ENCODE measurements at regions not wholly inside any gene's neighbourhood (a gene's known extent, or its start where the extent isn't known, plus 50 kb on each side); places are given as distances from the start of the nearest gene placed in this dataset.

GRCh38 chr2:117536139-117536538, 278.4 kb upstream of the DDX18 start:
- Histone ChIP-seq H3K4me1 (ENCODE audit: control insufficient read depth, insufficient read depth, low read length, poor library complexity, severe bottlenecking) (no peaks in the 10 kb centered on the region), H3K27ac (ENCODE audit: insufficient read depth, low read length, poor library complexity, severe bottlenecking) (no peak overlapping the region), H3K36me3 (ENCODE audit: control insufficient read depth, insufficient read depth, low read length) (no peaks in the 10 kb centered on the region), H3K27me3 (ENCODE audit: control insufficient read depth, insufficient read depth, low read length) (no peaks in the 10 kb centered on the region), H3K9me3 (ENCODE audit: control insufficient read depth in 2 of 2, low read length in 2 of 2) (no peaks in the 10 kb centered on the region), H3K4me3 (ENCODE audit: low read depth, low read length) (no peak overlapping the region)
- ATAC-seq (ENCODE audit: low read depth in 2 of 2) (no peak), DNase-seq (no peak)
- Mint-ChIP-seq H3K36me3 (no peaks in the 10 kb centered on the region), H3K4me1 (no peaks in the 10 kb centered on the region), H3K9me3 (peaks cover 0 to 8% (median 2%) of the 10 kb centered on the region in 7 donors), H3K27me3 (no peaks in the 10 kb centered on the region), H3K27ac (no peak overlapping the region), H3K4me3 (no peak overlapping the region)

GRCh38 chr2:117537032-117537431, 277.5 kb upstream of the DDX18 start:
- H3K4me3 ChIP-seq (ENCODE audit: low read depth, low read length) = no peak overlapping the region
- no peak for DNase-seq
- H3K4me3 Mint-ChIP-seq = no peak overlapping the region
- H3K27me3 ChIP-seq (ENCODE audit: control insufficient read depth, insufficient read depth, low read length) = no peaks in the 10 kb centered on the region
- no peaks in the 10 kb centered on the region for H3K9me3 ChIP-seq (ENCODE audit: control insufficient read depth in 2 of 2, low read length in 2 of 2)
- H3K27ac Mint-ChIP-seq = no peak overlapping the region
- no peaks in the 10 kb centered on the region for H3K36me3 ChIP-seq (ENCODE audit: control insufficient read depth, insufficient read depth, low read length)
- no peaks in the 10 kb centered on the region for H3K4me1 ChIP-seq (ENCODE audit: control insufficient read depth, insufficient read depth, low read length, poor library complexity, severe bottlenecking)
- H3K27me3 Mint-ChIP-seq = no peaks in the 10 kb centered on the region
- no peak overlapping the region for H3K27ac ChIP-seq (ENCODE audit: insufficient read depth, low read length, poor library complexity, severe bottlenecking)
- no peaks in the 10 kb centered on the region for H3K36me3 Mint-ChIP-seq
- peaks cover 0 to 8% (median 2%) of the 10 kb centered on the region in 7 donors for H3K9me3 Mint-ChIP-seq
- no peaks in the 10 kb centered on the region for H3K4me1 Mint-ChIP-seq
- ATAC-seq (ENCODE audit: low read depth in 2 of 2) = no peak

GRCh38 chr2:117551858-117552257, 262.6 kb upstream of the DDX18 start:
- no peaks in the 10 kb centered on the region for H3K36me3 Mint-ChIP-seq
- DNase-seq (no peak), ATAC-seq (ENCODE audit: low read depth in 2 of 2) (no peak)
- H3K9me3 ChIP-seq (ENCODE audit: control insufficient read depth in 2 of 2, low read length in 2 of 2) = no peaks in the 10 kb centered on the region
- no peaks in the 10 kb centered on the region for H3K4me1 ChIP-seq (ENCODE audit: control insufficient read depth, insufficient read depth, low read length, poor library complexity, severe bottlenecking)
- H3K4me1 Mint-ChIP-seq = no peaks in the 10 kb centered on the region
- peaks cover 0 to 5% (median 2%) of the 10 kb centered on the region in 7 donors for H3K9me3 Mint-ChIP-seq
- H3K4me3 ChIP-seq (ENCODE audit: low read depth, low read length) = no peak overlapping the region
- no peak overlapping the region for H3K4me3 Mint-ChIP-seq
- H3K27me3 ChIP-seq (ENCODE audit: control insufficient read depth, insufficient read depth, low read length) = no peaks in the 10 kb centered on the region
- H3K27me3 Mint-ChIP-seq = no peaks in the 10 kb centered on the region
- no peak overlapping the region for H3K27ac Mint-ChIP-seq
- no peak overlapping the region for H3K27ac ChIP-seq (ENCODE audit: insufficient read depth, low read length, poor library complexity, severe bottlenecking)
- no peaks in the 10 kb centered on the region for H3K36me3 ChIP-seq (ENCODE audit: control insufficient read depth, insufficient read depth, low read length)

GRCh38 chr2:117553448-117553847, 261.0 kb upstream of the DDX18 start:
- Mint-ChIP-seq H3K9me3 (peaks cover 0 to 5% (median 2%) of the 10 kb centered on the region in 7 donors), H3K4me3 (no peak overlapping the region), H3K27me3 (no peaks in the 10 kb centered on the region), H3K36me3 (no peaks in the 10 kb centered on the region), H3K27ac (no peak overlapping the region), H3K4me1 (no peaks in the 10 kb centered on the region)
- Histone ChIP-seq H3K9me3 (ENCODE audit: control insufficient read depth in 2 of 2, low read length in 2 of 2) (no peaks in the 10 kb centered on the region), H3K27ac (ENCODE audit: insufficient read depth, low read length, poor library complexity, severe bottlenecking) (no peak overlapping the region), H3K4me1 (ENCODE audit: control insufficient read depth, insufficient read depth, low read length, poor library complexity, severe bottlenecking) (no peaks in the 10 kb centered on the region), H3K4me3 (ENCODE audit: low read depth, low read length) (no peak overlapping the region), H3K27me3 (ENCODE audit: control insufficient read depth, insufficient read depth, low read length) (no peaks in the 10 kb centered on the region), H3K36me3 (ENCODE audit: control insufficient read depth, insufficient read depth, low read length) (no peaks in the 10 kb centered on the region)
- DNase-seq = no peak
- no peak for ATAC-seq (ENCODE audit: low read depth in 2 of 2)

GRCh38 chr2:117555965-117556364, 258.5 kb upstream of the DDX18 start:
- H3K27me3 Mint-ChIP-seq = no peaks in the 10 kb centered on the region
- DNase-seq = no peak
- Histone ChIP-seq H3K4me1 (ENCODE audit: control insufficient read depth, insufficient read depth, low read length, poor library complexity, severe bottlenecking) (no peaks in the 10 kb centered on the region), H3K27ac (ENCODE audit: insufficient read depth, low read length, poor library complexity, severe bottlenecking) (no peak overlapping the region), H3K36me3 (ENCODE audit: control insufficient read depth, insufficient read depth, low read length) (no peaks in the 10 kb centered on the region), H3K9me3 (ENCODE audit: control insufficient read depth in 2 of 2, low read length in 2 of 2) (no peaks in the 10 kb centered on the region), H3K27me3 (ENCODE audit: control insufficient read depth, insufficient read depth, low read length) (no peaks in the 10 kb centered on the region), H3K4me3 (ENCODE audit: low read depth, low read length) (no peak overlapping the region)
- no peaks in the 10 kb centered on the region for H3K4me1 Mint-ChIP-seq
- no peaks in the 10 kb centered on the region for H3K36me3 Mint-ChIP-seq
- H3K27ac Mint-ChIP-seq = no peak overlapping the region
- H3K4me3 Mint-ChIP-seq = no peak overlapping the region
- H3K9me3 Mint-ChIP-seq = peaks cover 0 to 3% (median 0%) of the 10 kb centered on the region in 7 donors
- no peak for ATAC-seq (ENCODE audit: low read depth in 2 of 2)

- no peaks in the 10 kb centered on the region for H3K36me3 Mint-ChIP-seq
- DNase-seq (no peak), ATAC-seq (ENCODE audit: low read depth in 2 of 2) (no peak)
- H3K9me3 Mint-ChIP-seq = peaks cover 0 to 3% (median 0%) of the 10 kb centered on the region in 7 donors
- Histone ChIP-seq H3K9me3 (ENCODE audit: control insufficient read depth in 2 of 2, low read length in 2 of 2) (no peaks in the 10 kb centered on the region), H3K4me3 (ENCODE audit: low read depth, low read length) (no peak overlapping the region), H3K4me1 (ENCODE audit: control insufficient read depth, insufficient read depth, low read length, poor library complexity, severe bottlenecking) (no peaks in the 10 kb centered on the region), H3K27me3 (ENCODE audit: control insufficient read depth, insufficient read depth, low read length) (no peaks in the 10 kb centered on the region), H3K36me3 (ENCODE audit: control insufficient read depth, insufficient read depth, low read length) (no peaks in the 10 kb centered on the region), H3K27ac (ENCODE audit: insufficient read depth, low read length, poor library complexity, severe bottlenecking) (no peak overlapping the region)
- no peak overlapping the region for H3K27ac Mint-ChIP-seq
- no peak overlapping the region for H3K4me3 Mint-ChIP-seq
- no peaks in the 10 kb centered on the region for H3K4me1 Mint-ChIP-seq
- H3K27me3 Mint-ChIP-seq = no peaks in the 10 kb centered on the region
These were observed 256.9 kb upstream of the DDX18 start for GRCh38 chr2:117557626-117558025.

- DNase-seq (no peak), ATAC-seq (ENCODE audit: low read depth in 2 of 2) (no peak)
- H3K36me3 ChIP-seq (ENCODE audit: control insufficient read depth, insufficient read depth, low read length) = no peaks in the 10 kb centered on the region
- peaks cover 0 to 3% of the 10 kb centered on the region in 2 experiments for H3K9me3 ChIP-seq (ENCODE audit: control insufficient read depth in 2 of 2, low read length in 2 of 2)
- Mint-ChIP-seq H3K36me3 (no peaks in the 10 kb centered on the region), H3K27me3 (no peaks in the 10 kb centered on the region), H3K9me3 (peaks cover 0 to 13% (median 6%) of the 10 kb centered on the region in 7 donors), H3K4me3 (no peak overlapping the region), H3K27ac (no peak overlapping the region), H3K4me1 (no peaks in the 10 kb centered on the region)
- H3K27me3 ChIP-seq (ENCODE audit: control insufficient read depth, insufficient read depth, low read length) = no peaks in the 10 kb centered on the region
- no peak overlapping the region for H3K27ac ChIP-seq (ENCODE audit: insufficient read depth, low read length, poor library complexity, severe bottlenecking)
- H3K4me3 ChIP-seq (ENCODE audit: low read depth, low read length) = no peak overlapping the region
- H3K4me1 ChIP-seq (ENCODE audit: control insufficient read depth, insufficient read depth, low read length, poor library complexity, severe bottlenecking) = no peaks in the 10 kb centered on the region
These were observed 251.8 kb upstream of the DDX18 start for GRCh38 chr2:117562654-117563053.

- no peak for ATAC-seq (ENCODE audit: low read depth in 2 of 2)
- Histone ChIP-seq H3K9me3 (ENCODE audit: control insufficient read depth in 2 of 2, low read length in 2 of 2) (peaks cover 0 to 6% of the 10 kb centered on the region in 2 experiments), H3K27me3 (ENCODE audit: control insufficient read depth, insufficient read depth, low read length) (no peaks in the 10 kb centered on the region), H3K27ac (ENCODE audit: insufficient read depth, low read length, poor library complexity, severe bottlenecking) (no peak overlapping the region), H3K36me3 (ENCODE audit: control insufficient read depth, insufficient read depth, low read length) (no peaks in the 10 kb centered on the region), H3K4me1 (ENCODE audit: control insufficient read depth, insufficient read depth, low read length, poor library complexity, severe bottlenecking) (no peaks in the 10 kb centered on the region), H3K4me3 (ENCODE audit: low read depth, low read length) (no peak overlapping the region)
- no peaks in the 10 kb centered on the region for H3K4me1 Mint-ChIP-seq
- no peaks in the 10 kb centered on the region for H3K27me3 Mint-ChIP-seq
- H3K9me3 Mint-ChIP-seq = peaks cover 1 to 21% (median 14%) of the 10 kb centered on the region in 7 donors
- H3K4me3 Mint-ChIP-seq = no peak overlapping the region
- no peak overlapping the region for H3K27ac Mint-ChIP-seq
- DNase-seq = no peak
- H3K36me3 Mint-ChIP-seq = no peaks in the 10 kb centered on the region
These were observed 242.7 kb upstream of the DDX18 start for GRCh38 chr2:117571590-117572349.
